SJCRH30 (cell line): ENCODE measurements at regions not wholly inside any gene's neighbourhood (a gene's known extent, or its start where the extent isn't known, plus 50 kb on each side); places are given as distances from the start of the nearest gene placed in this dataset.
"Not testable (repeated sequence)": the region's sequence is repeated elsewhere in the genome, so short reads cannot be mapped to it uniquely, and the experiment has no call there.

Experiments
- DNase-seq, 2 experiments: peaks; one replicate each; pipeline ENCODE4 v3.0.0-alpha.2; 2015 to 2020
- H3K27ac ChIP-seq: fragments of 250-450 bp; sonication (Bioruptor Pico); 2 replicates; pipeline ENCODE4 v1.5.1; 2020; ENCODE audit warnings: mild to moderate bottlenecking, moderate library complexity
- H3K27me3 ChIP-seq: fragments of 250-450 bp; sonication (Bioruptor Pico); 2 replicates; pipeline ENCODE4 v1.5.1; 2020; ENCODE audit warnings: mild to moderate bottlenecking, moderate library complexity
- H3K36me3 ChIP-seq: fragments of 250-450 bp; sonication (Bioruptor Pico); 2 replicates; pipeline ENCODE4 v1.5.1; 2020; ENCODE audit warnings: mild to moderate bottlenecking, moderate library complexity
- H3K4me1 ChIP-seq: fragments of 250-450 bp; sonication (Bioruptor Pico); 2 replicates; pipeline ENCODE4 v1.5.1; 2020; ENCODE audit warnings: mild to moderate bottlenecking, moderate library complexity
- H3K4me3 ChIP-seq: fragments of 250-450 bp; sonication (Bioruptor Pico); 2 replicates; pipeline ENCODE4 v1.5.1; 2020; ENCODE audit warnings: mild to moderate bottlenecking, moderate library complexity
- H3K9me3 ChIP-seq: fragments of 250-450 bp; sonication (Bioruptor Pico); replicated peaks from 2 replicates; pipeline ENCODE4 v1.5.1; 2020; ENCODE audit warnings: mild to moderate bottlenecking, moderate library complexity

GRCh38 chr12:100083308-100083707, 59.4 kb downstream of the BLTP3B start:
- Histone ChIP-seq H3K27me3 (no peaks in the 10 kb centered on the region), H3K4me3 (no peak overlapping the region), H3K9me3 (no peaks in the 10 kb centered on the region), H3K4me1 (no peaks in the 10 kb centered on the region), H3K36me3 (peaks cover 25% of the 10 kb centered on the region), H3K27ac (no peak overlapping the region)
- DNase-seq: no peak

DNA sequence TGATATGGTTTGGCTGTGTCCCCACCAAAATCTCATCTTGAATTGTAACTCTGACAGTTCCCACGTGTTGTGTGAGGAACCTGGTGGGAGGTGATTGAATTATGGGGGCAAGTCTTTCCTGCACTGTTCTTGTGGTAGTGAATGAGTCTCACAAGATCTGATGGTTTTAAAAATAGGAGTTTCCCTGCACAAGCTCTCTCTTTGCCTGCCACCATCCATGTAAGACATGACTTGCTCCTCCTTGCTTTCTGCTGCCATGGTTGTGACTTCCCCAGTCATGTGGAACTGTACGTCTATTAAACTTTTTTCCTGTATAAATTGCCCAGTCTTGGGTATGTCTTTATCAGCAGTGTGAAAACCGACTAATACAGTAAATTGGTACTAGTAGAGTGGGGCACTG, 63.9 kb downstream of the BLTP3B start:
- peaks cover 23% of the 10 kb centered on the region for H3K36me3 ChIP-seq
- DNase-seq, H3K27me3 ChIP-seq, H3K4me3 ChIP-seq, H3K4me1 ChIP-seq, H3K9me3 ChIP-seq, H3K27ac ChIP-seq: not testable (repeated sequence)

DNA sequence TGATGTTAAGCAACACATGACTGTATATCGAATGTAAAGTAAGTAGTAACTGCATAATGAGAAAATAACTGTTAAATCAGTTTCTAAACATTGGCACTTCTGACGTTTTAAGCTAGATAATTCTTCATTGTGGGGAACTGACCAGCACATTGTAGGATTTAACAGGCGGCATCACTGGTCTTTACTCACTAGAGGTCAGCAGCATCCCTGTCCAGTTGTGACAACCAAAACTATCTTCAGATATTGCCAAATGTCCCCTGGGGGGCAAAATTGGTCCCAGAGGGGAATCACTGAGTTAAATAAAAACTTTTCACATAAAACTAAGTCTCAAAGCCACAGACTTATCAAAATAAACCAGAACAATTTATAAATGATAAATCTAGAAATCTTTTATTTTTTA, 65.3 kb downstream of the BLTP3B start:
- peaks cover 13% of the 10 kb centered on the region for H3K36me3 ChIP-seq

DNA sequence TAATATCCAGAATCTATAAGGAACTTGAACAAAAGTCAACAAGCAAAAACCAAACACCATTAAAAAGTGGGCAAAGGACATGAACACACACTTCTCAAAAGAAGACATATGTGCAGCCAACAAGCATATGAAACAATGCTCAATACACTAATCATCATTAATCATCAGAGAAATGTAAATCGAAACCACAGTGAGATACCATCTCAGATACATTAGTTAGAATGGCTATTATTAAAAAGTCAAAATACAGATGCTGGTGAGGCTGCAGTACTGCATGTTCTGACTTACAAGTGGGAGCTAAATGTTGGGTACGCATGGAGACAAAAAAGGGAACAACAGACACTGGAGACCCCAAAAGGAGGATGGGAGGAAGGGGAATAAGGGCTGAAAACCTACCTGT, 67.1 kb downstream of the BLTP3B start:
- Histone ChIP-seq H3K36me3 (no peaks in the 10 kb centered on the region; the same call in none of the 2 replicates), H3K27me3 (no peaks in the 10 kb centered on the region), H3K4me1 (no peaks in the 10 kb centered on the region), H3K27ac (no peak overlapping the region), H3K4me3 (no peak overlapping the region), H3K9me3 (no peaks in the 10 kb centered on the region)
- no peak for DNase-seq

More for the DNA sequence above, 65.3 kb downstream of the BLTP3B start:
- DNase-seq: peak in 1 of 2 experiments; percentile 5
- Histone ChIP-seq H3K4me1 (no peaks in the 10 kb centered on the region), H3K27ac (no peak overlapping the region), H3K9me3 (no peaks in the 10 kb centered on the region), H3K4me3 (no peak overlapping the region), H3K27me3 (no peaks in the 10 kb centered on the region)

GRCh38 chr12:100069795-100070194, 72.9 kb downstream of the BLTP3B start:
- H3K4me1 ChIP-seq: no peaks in the 10 kb centered on the region
- no peaks in the 10 kb centered on the region for H3K36me3 ChIP-seq
- no peak overlapping the region for H3K27ac ChIP-seq
- DNase-seq: no peak
- no peak overlapping the region for H3K4me3 ChIP-seq
- H3K27me3 ChIP-seq: no peaks in the 10 kb centered on the region
- no peaks in the 10 kb centered on the region for H3K9me3 ChIP-seq

DNA sequence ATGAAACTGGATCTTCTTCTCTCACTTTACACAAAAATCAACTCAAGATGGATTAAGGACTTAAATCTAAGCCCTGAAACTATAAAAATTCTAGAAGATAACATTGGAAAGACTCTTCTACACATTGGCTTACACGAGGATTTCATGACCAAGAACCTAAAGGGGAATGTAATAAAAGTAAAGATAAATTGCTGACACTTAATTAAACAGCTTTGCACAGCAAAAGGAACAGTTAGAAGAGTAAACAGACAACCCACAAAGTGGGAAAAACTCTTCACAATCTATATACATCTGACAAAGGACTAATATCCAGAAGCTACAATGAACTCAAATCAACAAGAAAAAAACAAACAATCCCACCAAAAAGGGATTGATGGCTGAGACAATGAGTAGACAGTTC, 74.4 kb downstream of the BLTP3B start:
- Histone ChIP-seq H3K4me3 (no peak overlapping the region), H3K27ac (no peak overlapping the region), H3K4me1 (no peaks in the 10 kb centered on the region), H3K27me3 (no peaks in the 10 kb centered on the region), H3K9me3 (no peaks in the 10 kb centered on the region), H3K36me3 (0 out of 2 replicates have a peak, but pooled peaks cover 4% of the 10 kb centered on the region)
- DNase-seq: no peak

- DNase-seq: peak in 1 of 2 experiments; percentile 2
- H3K9me3 ChIP-seq: no peaks in the 10 kb centered on the region
- H3K4me3 ChIP-seq: no peak overlapping the region
- no peak overlapping the region for H3K27ac ChIP-seq
- H3K4me1 ChIP-seq: no peaks in the 10 kb centered on the region
- peaks cover 7% of the 10 kb centered on the region; the same call in 1 of the 2 replicates for H3K36me3 ChIP-seq
- no peaks in the 10 kb centered on the region for H3K27me3 ChIP-seq
Observed at GRCh38 chr12:100061814-100062213, 77.1 kb upstream of the ANKS1B start.

DNA sequence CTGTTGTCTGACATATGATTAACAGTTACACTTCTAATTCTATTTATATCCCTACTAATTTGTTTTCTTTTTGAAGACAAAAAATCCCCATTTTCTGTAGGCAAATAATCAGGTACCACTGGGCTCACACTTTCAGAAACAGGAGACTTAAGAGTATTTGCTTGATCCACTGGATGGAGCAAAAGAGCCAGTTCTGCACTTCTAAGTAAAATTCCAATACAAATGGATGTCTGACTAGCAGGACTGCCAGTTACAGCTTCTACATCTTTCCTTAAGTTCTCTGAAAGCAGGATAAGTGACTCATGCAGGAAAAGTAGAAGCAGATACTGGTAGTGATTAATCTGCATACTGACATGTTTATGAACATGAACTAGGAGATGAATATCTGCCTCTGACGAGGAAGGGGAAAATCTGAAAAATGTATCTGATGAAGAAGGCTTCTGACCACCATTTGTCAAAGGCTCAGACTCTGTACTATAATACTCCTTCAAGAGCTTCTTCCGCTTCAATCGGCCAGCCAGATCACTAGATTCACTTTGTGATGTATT, 73.8 kb upstream of the ANKS1B start:
- Histone ChIP-seq H3K27ac (no peak overlapping the region), H3K4me1 (no peaks in the 10 kb centered on the region), H3K9me3 (no peaks in the 10 kb centered on the region), H3K27me3 (no peaks in the 10 kb centered on the region), H3K4me3 (no peak overlapping the region), H3K36me3 (peaks cover 11% of the 10 kb centered on the region)
- no peak for DNase-seq

GRCh38 chr12:100046202-100046601, 61.5 kb upstream of the ANKS1B start:
- H3K9me3 ChIP-seq, H3K4me1 ChIP-seq, H3K4me3 ChIP-seq, H3K27me3 ChIP-seq, H3K27ac ChIP-seq, DNase-seq: not testable (repeated sequence)
- H3K36me3 ChIP-seq: peaks cover 25% of the 10 kb centered on the region

GRCh38 chr12:100044266-100044665, 59.5 kb upstream of the ANKS1B start:
- no peaks in the 10 kb centered on the region for H3K27me3 ChIP-seq
- H3K4me3 ChIP-seq: no peak overlapping the region
- DNase-seq: no peak
- H3K36me3 ChIP-seq: peaks cover 14% of the 10 kb centered on the region
- H3K27ac ChIP-seq: no peak overlapping the region
- no peaks in the 10 kb centered on the region for H3K9me3 ChIP-seq
- no peaks in the 10 kb centered on the region for H3K4me1 ChIP-seq

GRCh38 chr12:100043631-100044030, 58.9 kb upstream of the ANKS1B start:
- DNase-seq: no peak
- Histone ChIP-seq H3K9me3 (no peaks in the 10 kb centered on the region), H3K36me3 (peaks cover 14% of the 10 kb centered on the region)

More at GRCh38 chr12:100043631-100044030, 58.9 kb upstream of the ANKS1B start:
- Histone ChIP-seq H3K4me1 (no peaks in the 10 kb centered on the region), H3K27ac (no peak overlapping the region), H3K27me3 (no peaks in the 10 kb centered on the region), H3K4me3 (no peak overlapping the region)
